ENCODE measurements at regions not wholly inside any gene's neighbourhood (a gene's known extent, or its start where the extent isn't known, plus 50 kb on each side); places are given as distances from the start of the nearest gene placed in this dataset.

DNA sequence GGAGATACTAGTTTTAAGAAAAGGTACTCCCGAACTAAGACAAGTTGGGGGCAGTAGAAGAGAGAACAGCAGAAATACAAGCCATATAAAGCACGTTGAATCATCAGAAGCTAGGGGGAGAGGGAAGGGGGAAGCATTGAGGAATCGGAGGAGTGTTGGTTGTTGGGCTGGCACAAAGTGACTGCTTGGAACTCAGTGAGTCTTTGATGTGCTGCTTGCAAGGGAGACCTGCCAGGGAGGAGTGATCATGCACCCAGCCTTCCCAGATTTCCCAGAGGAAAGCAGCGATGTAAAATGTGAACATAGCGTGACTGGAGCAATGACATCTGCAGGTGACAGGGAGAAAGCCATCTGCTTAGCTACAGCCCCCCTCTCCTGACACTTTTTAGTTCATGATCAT is 192.4 kb upstream of the IL12A start:
- H3K4me3 ChIP-seq (ENCODE audit: low read depth, low read length): no peak overlapping the region
- TF ChIP-seq, protein P1, sequence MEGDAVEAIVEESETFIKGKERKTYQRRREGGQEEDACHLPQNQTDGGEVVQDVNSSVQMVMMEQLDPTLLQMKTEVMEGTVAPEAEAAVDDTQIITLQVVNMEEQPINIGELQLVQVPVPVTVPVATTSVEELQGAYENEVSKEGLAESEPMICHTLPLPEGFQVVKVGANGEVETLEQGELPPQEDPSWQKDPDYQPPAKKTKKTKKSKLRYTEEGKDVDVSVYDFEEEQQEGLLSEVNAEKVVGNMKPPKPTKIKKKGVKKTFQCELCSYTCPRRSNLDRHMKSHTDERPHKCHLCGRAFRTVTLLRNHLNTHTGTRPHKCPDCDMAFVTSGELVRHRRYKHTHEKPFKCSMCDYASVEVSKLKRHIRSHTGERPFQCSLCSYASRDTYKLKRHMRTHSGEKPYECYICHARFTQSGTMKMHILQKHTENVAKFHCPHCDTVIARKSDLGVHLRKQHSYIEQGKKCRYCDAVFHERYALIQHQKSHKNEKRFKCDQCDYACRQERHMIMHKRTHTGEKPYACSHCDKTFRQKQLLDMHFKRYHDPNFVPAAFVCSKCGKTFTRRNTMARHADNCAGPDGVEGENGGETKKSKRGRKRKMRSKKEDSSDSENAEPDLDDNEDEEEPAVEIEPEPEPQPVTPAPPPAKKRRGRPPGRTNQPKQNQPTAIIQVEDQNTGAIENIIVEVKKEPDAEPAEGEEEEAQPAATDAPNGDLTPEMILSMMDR (conservative IDR thresholded peaks at IDR 0.05; ENCODE audit: low read depth, low read length): no peak
- DNase-seq (ENCODE audit: low read depth): no peak

DNA sequence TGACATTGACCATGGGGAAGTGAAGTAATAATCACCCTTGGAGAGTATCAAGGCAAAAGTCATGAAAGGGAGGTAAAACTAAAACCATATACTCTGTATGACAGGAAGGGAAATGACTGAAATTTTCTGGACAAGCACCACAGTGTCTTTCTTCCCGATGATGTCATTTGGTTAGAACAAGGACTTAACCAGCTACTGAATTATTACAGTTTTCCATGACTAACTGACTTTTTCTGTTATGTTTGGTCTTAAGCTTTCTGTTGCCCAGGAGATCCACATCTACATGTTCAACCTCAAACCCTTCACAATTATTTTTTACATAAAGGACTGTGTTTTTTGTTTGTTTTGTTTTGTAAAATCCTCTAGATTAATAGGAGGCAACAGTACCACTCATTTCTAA is 191.9 kb upstream of the IL12A start:
- TF ChIP-seq, protein P1 (conservative IDR thresholded peaks at IDR 0.05; ENCODE audit: low read depth, low read length): no peak
- H3K4me3 ChIP-seq (ENCODE audit: low read depth, low read length): no peak overlapping the region
- peak; percentile 67 for DNase-seq (ENCODE audit: low read depth)

DNA sequence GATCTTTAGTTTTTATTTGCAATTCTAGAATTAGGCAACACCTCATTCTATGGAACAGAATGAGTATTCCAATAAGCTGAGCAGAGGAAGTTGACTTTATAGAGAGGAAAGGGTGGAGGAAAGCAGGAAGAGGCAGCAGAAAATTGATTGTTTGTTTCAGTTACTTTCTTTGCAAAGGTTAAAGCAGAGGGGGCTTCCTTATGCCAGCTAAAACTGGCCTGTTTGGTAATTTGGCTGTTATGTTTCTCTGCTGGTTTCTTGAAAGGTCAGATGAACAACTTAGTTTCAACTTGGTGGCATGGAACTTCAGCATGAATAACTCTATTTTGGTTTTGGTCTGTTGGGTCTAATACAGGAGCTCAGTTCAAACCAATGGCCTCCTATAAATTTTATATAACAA is 190.9 kb upstream of the IL12A start:
- H3K4me3 ChIP-seq (ENCODE audit: low read depth, low read length): no peak overlapping the region
- TF ChIP-seq, protein P1 (conservative IDR thresholded peaks at IDR 0.05; ENCODE audit: low read depth, low read length): no peak
- DNase-seq (ENCODE audit: low read depth): no peak

DNA sequence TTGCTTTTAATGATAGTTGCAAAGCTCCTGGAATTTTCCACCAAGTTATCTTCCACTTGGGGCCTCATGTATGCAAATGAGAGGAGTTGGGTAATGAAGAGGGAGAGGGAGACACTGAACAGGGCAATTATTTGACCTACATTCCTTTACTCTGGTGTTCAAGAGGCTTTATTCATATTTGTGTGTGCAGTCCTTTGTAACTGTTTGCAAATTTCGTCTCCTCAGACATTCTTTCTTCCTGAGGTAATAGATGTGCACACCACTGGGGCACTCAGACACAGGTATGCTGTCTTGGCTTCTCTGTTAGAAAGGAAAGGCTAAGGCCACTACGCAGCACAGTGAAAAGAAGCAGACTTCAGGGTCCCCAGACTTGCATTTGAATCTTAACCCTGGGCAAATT is 189.7 kb upstream of the IL12A start:
- H3K4me3 ChIP-seq (ENCODE audit: low read depth, low read length): no peak overlapping the region
- peak; percentile 81 for DNase-seq (ENCODE audit: low read depth)
- TF ChIP-seq, protein P1 (conservative IDR thresholded peaks at IDR 0.05; ENCODE audit: low read depth, low read length): no peak

DNA sequence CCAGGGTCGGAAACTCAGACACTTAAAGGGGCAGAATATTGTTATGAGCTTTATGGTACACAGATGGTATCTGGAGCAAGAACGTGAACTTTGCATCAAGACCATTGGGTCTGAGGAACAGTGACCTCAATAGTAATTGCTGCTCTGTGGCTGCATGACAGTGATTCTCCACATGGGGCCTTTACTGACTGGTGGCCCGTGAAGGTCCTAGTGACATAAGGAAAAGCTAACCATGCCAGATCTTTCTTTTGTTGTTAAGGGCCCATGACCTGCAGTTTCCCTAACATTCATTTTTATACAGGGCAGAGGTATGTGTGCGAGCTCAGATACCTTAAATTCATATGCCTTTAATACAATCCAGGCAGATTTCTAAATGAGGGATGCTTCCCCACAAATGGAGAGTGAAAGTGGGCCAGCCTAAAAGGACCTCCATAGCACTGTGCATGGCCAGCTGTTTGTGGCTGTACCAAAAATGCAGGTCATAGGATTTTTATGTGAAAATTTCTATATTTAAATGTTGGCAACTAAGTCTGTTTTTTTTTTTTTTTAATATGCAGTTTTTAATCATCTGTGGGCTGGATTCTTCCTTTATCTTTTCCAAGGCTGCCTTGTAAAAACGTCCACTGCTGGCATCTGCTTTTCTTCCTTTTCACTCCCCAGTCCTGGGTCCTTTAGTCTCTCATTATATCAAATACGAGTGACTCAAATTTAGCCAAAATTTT is 188.0 kb upstream of the IL12A start:
- DNase-seq (ENCODE audit: low read depth): no peak
- TF ChIP-seq, protein P1 (conservative IDR thresholded peaks at IDR 0.05; ENCODE audit: low read depth, low read length): no peak
- H3K4me3 ChIP-seq (ENCODE audit: low read depth, low read length): no peak overlapping the region

DNA sequence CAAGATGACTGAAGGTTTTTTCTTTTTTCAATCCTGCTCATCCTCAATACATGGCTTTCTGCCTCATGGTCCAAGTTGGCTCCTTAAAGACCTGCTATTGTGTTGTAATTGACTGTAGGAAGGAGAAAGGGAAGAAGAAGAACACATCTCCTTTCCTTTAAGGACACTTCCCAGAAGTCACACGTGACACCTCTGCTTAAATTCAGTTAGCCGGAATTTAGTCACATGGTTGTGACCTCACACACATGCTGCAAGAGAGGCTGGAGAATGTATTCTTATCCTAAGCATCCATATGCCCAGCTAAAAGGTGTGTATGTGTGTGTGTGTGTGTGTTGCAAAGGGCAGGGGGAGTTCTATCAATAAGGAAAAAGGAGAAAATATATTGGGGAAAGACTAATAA is 185.8 kb upstream of the IL12A start:
- DNase-seq (ENCODE audit: low read depth): no peak
- TF ChIP-seq, protein P1 (conservative IDR thresholded peaks at IDR 0.05; ENCODE audit: low read depth, low read length): no peak
- H3K4me3 ChIP-seq (ENCODE audit: low read depth, low read length): no peak overlapping the region

DNA sequence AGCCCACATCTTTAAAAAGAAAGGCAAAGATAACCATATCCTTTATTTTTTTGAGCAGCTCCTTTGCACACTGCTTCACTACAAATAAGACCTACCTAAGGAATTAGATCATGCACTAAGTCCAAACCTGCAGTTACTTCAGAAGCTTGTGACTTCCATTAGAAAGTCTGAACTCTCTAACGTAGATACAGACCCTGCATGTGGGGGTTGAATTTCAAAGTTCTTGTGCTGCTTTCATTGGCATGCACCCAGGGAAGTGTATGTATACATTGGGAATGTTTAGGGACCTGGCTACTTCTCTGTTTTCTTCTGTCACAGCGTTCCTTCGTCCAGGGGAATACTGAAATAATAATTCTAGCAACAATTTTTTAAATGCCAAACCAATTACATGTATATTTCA is 185.2 kb upstream of the IL12A start:
- no peak for DNase-seq (ENCODE audit: low read depth)
- TF ChIP-seq, protein P1 (conservative IDR thresholded peaks at IDR 0.05; ENCODE audit: low read depth, low read length): no peak
- H3K4me3 ChIP-seq (ENCODE audit: low read depth, low read length): no peak overlapping the region
